HEK293 (cell line): ENCODE measurements at regions not wholly inside any gene's neighbourhood (a gene's known extent, or its start where the extent isn't known, plus 50 kb on each side); places are given as distances from the start of the nearest gene placed in this dataset.
"Not testable (repeated sequence)": the region's sequence is repeated elsewhere in the genome, so short reads cannot be mapped to it uniquely, and the experiment has no call there.

Experiments used
- CTCF ChIA-PET: fragments of 350-600 bp; formaldehyde crosslinking; extraction: SDS; loops from one replicate; lab custom pipeline; 2021; ENCODE audit warnings: antibody characterized with exemption; lab: Yijun Ruan, JAX
- POLR2A ChIA-PET: fragments of 300-600 bp; formaldehyde crosslinking; extraction: SDS; loops from one replicate; lab custom pipeline; 2020; ENCODE audit warnings: antibody characterized with exemption, inconsistent platforms; lab: Yijun Ruan, JAX
- H3K27ac ChIP-seq: fragments of 200-500 bp; sonication (Bioruptor generic); 2 replicates; pipeline ENCODE4 v1.5.1; 2014; ENCODE audit warnings: low read depth, low read length, control low read depth, inconsistent platforms; ENCODE audit errors: extremely low read depth
- H3K36me3 ChIP-seq, 2 experiments: fragments of 200-500 bp in 1 of 2; sonication (Bioruptor generic) in 1 of 2; 1 replicate in 1 of 2; 2 replicates in 1 of 2; pipeline ENCODE4 v1.5.1; 2014 to 2017; ENCODE audit warnings: inconsistent platforms in 2 of 2, low read length in 2 of 2; ENCODE audit not compliant: control insufficient read depth in 2 of 2, insufficient read depth in 1 of 2
- H3K4me1 ChIP-seq: fragments of 200-500 bp; sonication (Bioruptor generic); 2 replicates; pipeline ENCODE4 v1.5.1; 2014; ENCODE audit warnings: mild to moderate bottlenecking, low read length, inconsistent platforms; ENCODE audit not compliant: control insufficient read depth, insufficient read depth
- H3K4me3 ChIP-seq: 2 replicates; pipeline ENCODE4 v1.5.1; 2011; ENCODE audit warnings: low read depth, mild to moderate bottlenecking, control low read depth, low read length, moderate library complexity
- H3K9me3 ChIP-seq: fragments of 200-500 bp; sonication (Bioruptor generic); 2 replicates; pipeline ENCODE4 v1.5.1; 2014; ENCODE audit warnings: low read depth, low read length, inconsistent platforms; ENCODE audit not compliant: control insufficient read depth, insufficient read depth
- KLF16 ChIP-seq: fragments of 450-650 bp; formaldehyde crosslinking; IDR thresholded peaks from 2 replicates; pipeline ENCODE4 v1.5.1; 2017; ENCODE audit warnings: missing biosample characterization, missing genetic modification characterization
- MYNN ChIP-seq: fragments of 450-650 bp; formaldehyde crosslinking; IDR thresholded peaks from 2 replicates; pipeline ENCODE4 v1.5.1; 2016; ENCODE audit warnings: missing biosample characterization, missing genetic modification characterization, borderline replicate concordance
- MZF1 ChIP-seq: fragments of 450-650 bp; formaldehyde crosslinking; IDR thresholded peaks from 2 replicates; pipeline ENCODE4 v1.5.1; 2017; ENCODE audit warnings: missing biosample characterization, missing genetic modification characterization, borderline replicate concordance
- RBAK ChIP-seq: fragments of 450-650 bp; formaldehyde crosslinking; IDR thresholded peaks from 2 replicates; pipeline ENCODE4 v1.5.1; 2016; ENCODE audit warnings: missing biosample characterization, missing genetic modification characterization
- SCRT1 ChIP-seq: fragments of 450-650 bp; formaldehyde crosslinking; IDR thresholded peaks from 2 replicates; pipeline ENCODE4 v1.5.1; 2016; ENCODE audit warnings: missing biosample characterization, missing genetic modification characterization, borderline replicate concordance
- SP2 ChIP-seq: fragments of 450-650 bp; formaldehyde crosslinking; IDR thresholded peaks from 2 replicates; pipeline ENCODE4 v1.5.1; 2016; ENCODE audit warnings: missing biosample characterization, missing genetic modification characterization
- SP3 ChIP-seq: fragments of 450-650 bp; formaldehyde crosslinking; IDR thresholded peaks from 2 replicates; pipeline ENCODE4 v1.5.1; 2016; ENCODE audit warnings: missing biosample characterization, missing genetic modification characterization
- ZBTB17 ChIP-seq: fragments of 450-650 bp; formaldehyde crosslinking; IDR thresholded peaks from 2 replicates; pipeline ENCODE4 v1.5.1; 2016; ENCODE audit warnings: missing biosample characterization, missing genetic modification characterization
- ZBTB20 ChIP-seq: fragments of 450-650 bp; formaldehyde crosslinking; IDR thresholded peaks from 2 replicates; pipeline ENCODE4 v1.5.1; 2016; ENCODE audit warnings: missing biosample characterization, missing genetic modification characterization
- ZNF132 ChIP-seq: fragments of 450-650 bp; formaldehyde crosslinking; IDR thresholded peaks from 2 replicates; pipeline ENCODE4 v1.5.1; 2017; ENCODE audit warnings: missing biosample characterization, missing genetic modification characterization, borderline replicate concordance
- ZNF184 ChIP-seq: fragments of 450-650 bp; IDR thresholded peaks from 2 replicates; pipeline ENCODE4 v1.5.1; 2018; ENCODE audit warnings: missing biosample characterization, mild to moderate bottlenecking, missing genetic modification characterization
- ZNF202 ChIP-seq: fragments of 450-650 bp; formaldehyde crosslinking; IDR thresholded peaks from 2 replicates; pipeline ENCODE4 v1.5.1; 2016; ENCODE audit warnings: missing biosample characterization, missing genetic modification characterization, borderline replicate concordance
- ZNF221 ChIP-seq: fragments of 450-650 bp; formaldehyde crosslinking; IDR thresholded peaks from 2 replicates; pipeline ENCODE4 v1.5.1; 2017; ENCODE audit warnings: missing biosample characterization, missing genetic modification characterization, borderline replicate concordance
- ZNF274 ChIP-seq, 2 experiments: fragments of 200-500 bp in 1 of 2; fragments of 450-650 bp in 1 of 2; sonication (Bioruptor generic) in 1 of 2; formaldehyde crosslinking in 1 of 2; IDR thresholded peaks; 2 replicates each; pipeline versions ENCODE4 v1.5.1 to v1.6.1; 2014 to 2016; ENCODE audit warnings: borderline replicate concordance in 1 of 2, inconsistent platforms in 1 of 2, low read length in 1 of 2, missing biosample characterization in 1 of 2, missing genetic modification characterization in 1 of 2
- ZNF341 ChIP-seq: fragments of 450-650 bp; formaldehyde crosslinking; IDR thresholded peaks from 2 replicates; pipeline ENCODE4; 2016; ENCODE audit warnings: low read depth, missing biosample characterization, missing genetic modification characterization
- ZNF513 ChIP-seq: fragments of 450-650 bp; IDR thresholded peaks from 2 replicates; pipeline ENCODE4 v1.5.1; 2018; ENCODE audit warnings: missing biosample characterization, missing genetic modification characterization
- ZNF544 ChIP-seq: fragments of 450-650 bp; formaldehyde crosslinking; IDR thresholded peaks from 2 replicates; pipeline ENCODE4 v1.5.0; 2017; ENCODE audit warnings: missing biosample characterization, missing genetic modification characterization
- ZNF585B ChIP-seq: fragments of 450-650 bp; formaldehyde crosslinking; IDR thresholded peaks from 2 replicates; pipeline ENCODE4 v1.5.1; 2016; ENCODE audit warnings: missing biosample characterization, missing genetic modification characterization
- ZNF626 ChIP-seq: fragments of 450-650 bp; sonication (Bioruptor Pico); formaldehyde crosslinking; IDR thresholded peaks from 2 replicates; pipeline ENCODE4 v1.5.1; 2018; ENCODE audit warnings: missing biosample characterization, missing genetic modification characterization, inconsistent platforms
- ZNF629 ChIP-seq: fragments of 450-650 bp; formaldehyde crosslinking; IDR thresholded peaks from 2 replicates; pipeline ENCODE4 v1.5.1; 2017; ENCODE audit warnings: missing biosample characterization, missing genetic modification characterization
- ZNF654 ChIP-seq: fragments of 450-650 bp; formaldehyde crosslinking; IDR thresholded peaks from 2 replicates; pipeline ENCODE4 v1.5.1; 2016; ENCODE audit warnings: low read depth, missing biosample characterization, missing genetic modification characterization
- ZNF747 ChIP-seq: fragments of 450-650 bp; formaldehyde crosslinking; IDR thresholded peaks from 2 replicates; pipeline ENCODE4 v1.5.1; 2016; ENCODE audit warnings: missing biosample characterization, missing genetic modification characterization
- ZNF76 ChIP-seq: fragments of 450-650 bp; formaldehyde crosslinking; IDR thresholded peaks from 2 replicates; pipeline ENCODE4; 2016; ENCODE audit warnings: low read depth, missing biosample characterization, missing genetic modification characterization, borderline replicate concordance
- ZSCAN23 ChIP-seq: fragments of 450-650 bp; formaldehyde crosslinking; IDR thresholded peaks from 2 replicates; pipeline ENCODE4 v1.5.1; 2016; ENCODE audit warnings: missing biosample characterization, missing genetic modification characterization
- TF ChIP-seq, protein P1 (sequence below): fragments of 450-650 bp; formaldehyde crosslinking; IDR thresholded peaks from 2 replicates; pipeline ENCODE4 v1.5.1; 2016; ENCODE audit warnings: missing biosample characterization, missing genetic modification characterization
- TF ChIP-seq, protein P2 (sequence below): fragments of 450-650 bp; formaldehyde crosslinking; optimal IDR thresholded peaks from 2 replicates; pipeline ENCODE3; 2016; ENCODE audit warnings: missing biosample characterization, mild to moderate bottlenecking, missing genetic modification characterization

DNA sequence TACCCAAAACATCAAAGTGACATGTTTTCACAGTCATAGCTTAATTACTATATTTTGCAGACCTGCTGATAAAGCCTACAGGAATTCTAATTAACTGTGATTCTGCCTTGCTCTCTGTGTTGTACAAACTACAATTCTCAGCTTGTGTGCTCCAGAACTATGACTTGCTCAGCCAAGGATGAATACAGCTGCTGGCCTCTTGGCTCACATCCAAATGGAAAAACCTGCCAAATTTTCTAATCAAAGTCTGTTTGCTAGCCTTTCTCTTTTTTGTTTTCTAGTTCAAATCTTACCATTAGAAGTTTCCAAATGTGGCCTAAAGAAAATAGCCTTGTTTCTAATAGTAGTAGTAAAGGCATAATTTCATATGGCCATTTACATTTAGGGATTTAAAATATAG lies 1176.8 kb downstream of the FAM133A start:
- no peaks in the 10 kb centered on the region; the same call in 1 of the 2 replicates for H3K9me3 ChIP-seq
- POLR2A ChIA-PET: no interaction called here
- TF ChIP-seq ZNF654: no peak
- TF ChIP-seq ZNF626: no peak
- TF ChIP-seq RBAK (tag by site-specific recombination): no peak
- no peak for TF ChIP-seq MZF1
- TF ChIP-seq KLF16 (tag by site-specific recombination): no peak
- no peak for TF ChIP-seq ZNF629 (tag by site-specific recombination)
- TF ChIP-seq ZNF76 (tag by site-specific recombination): no peak
- TF ChIP-seq MYNN (tag by site-specific recombination): no peak
- TF ChIP-seq ZNF221 (tag by site-specific recombination): no peak
- TF ChIP-seq ZNF544 (tag by site-specific recombination): no peak
- TF ChIP-seq, protein P1, sequence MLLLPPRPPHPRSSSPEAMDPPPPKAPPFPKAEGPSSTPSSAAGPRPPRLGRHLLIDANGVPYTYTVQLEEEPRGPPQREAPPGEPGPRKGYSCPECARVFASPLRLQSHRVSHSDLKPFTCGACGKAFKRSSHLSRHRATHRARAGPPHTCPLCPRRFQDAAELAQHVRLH (tag by site-specific recombination): no peak
- TF ChIP-seq ZNF132 (tag by site-specific recombination): no peak
- TF ChIP-seq SCRT1 (tag by site-specific recombination): no peak
- H3K4me3 ChIP-seq: no peak overlapping the region
- H3K27ac ChIP-seq: no peak overlapping the region
- CTCF ChIA-PET: no interaction called here
- no peaks in the 10 kb centered on the region for H3K36me3 ChIP-seq
- no peaks in the 10 kb centered on the region for H3K4me1 ChIP-seq

DNA sequence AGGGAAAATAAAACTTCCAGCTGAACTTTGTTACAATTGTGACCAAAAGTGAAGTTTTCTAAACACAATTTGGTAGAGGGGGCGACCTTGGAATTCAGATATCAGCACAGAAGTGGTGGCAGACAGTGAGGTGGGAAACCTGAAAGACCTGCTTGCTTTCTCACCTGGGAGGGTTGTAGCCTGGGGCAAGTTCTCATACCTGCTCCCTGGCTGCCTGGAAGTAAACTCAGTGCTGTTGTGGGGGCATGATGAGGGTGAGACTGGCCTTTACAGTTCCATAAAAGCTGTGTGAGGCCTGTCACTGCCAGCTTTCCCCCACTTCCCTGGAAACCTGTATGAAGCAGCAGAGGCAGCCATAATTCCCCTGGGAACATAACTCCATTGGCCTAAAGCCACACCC lies 1180.2 kb downstream of the FAM133A start:
- no peak for TF ChIP-seq ZBTB17 (tag by site-specific recombination)
- TF ChIP-seq ZSCAN23 (tag by site-specific recombination): no peak
- no peak for TF ChIP-seq ZNF274 (IDR thresholded peaks at IDR 0.05; ENCODE audit: low read length)
- TF ChIP-seq ZNF274 (tag by site-specific recombination; IDR thresholded peaks at IDR 0.05; ENCODE audit: borderline replicate concordance): no peak
- no peak for TF ChIP-seq SP3 (tag by site-specific recombination)
- TF ChIP-seq ZNF585B (tag by site-specific recombination): no peak
- TF ChIP-seq ZNF202 (tag by site-specific recombination): no peak
- no peak for TF ChIP-seq ZNF513
- no peak for TF ChIP-seq ZNF747 (tag by site-specific recombination)
- no peak for TF ChIP-seq SP2 (tag by site-specific recombination)
- no peak for TF ChIP-seq ZNF184 (tag by site-specific recombination)
- TF ChIP-seq, all 188 proteins: peak for 0
- Histone ChIP-seq H3K9me3 (no peaks in the 10 kb centered on the region; the same call in 1 of the 2 replicates), H3K4me1 (no peaks in the 10 kb centered on the region), H3K27ac (no peak overlapping the region), H3K4me3 (no peak overlapping the region), H3K36me3 (no peaks in the 10 kb centered on the region)
- ChIA-PET POLR2A (no interaction called here), CTCF (interaction anchor here (1.4 kb wide), 1 partner anchor 222 kb away, joined by 4 read pairs; no protein-coding TSS in a partner anchor)

DNA sequence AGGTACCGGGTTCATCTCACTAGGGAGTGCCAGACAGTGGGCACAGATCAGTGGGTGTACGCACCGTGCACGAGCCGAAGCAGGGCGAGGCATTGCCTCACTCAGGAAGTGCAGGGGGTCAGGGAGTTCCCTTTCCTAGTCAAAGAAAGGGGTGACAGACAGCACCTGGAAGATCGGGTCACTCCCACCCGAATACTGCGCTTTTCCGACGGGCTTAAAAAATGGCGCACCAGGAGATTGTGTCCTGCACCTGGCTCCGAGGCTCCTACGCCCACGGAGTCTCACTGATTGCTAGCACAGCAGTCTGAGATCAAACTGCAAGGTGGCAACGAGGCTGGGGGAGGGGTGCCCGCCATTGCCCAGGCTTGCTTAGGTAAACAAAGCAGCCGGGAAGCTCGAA lies 1188.5 kb downstream of the FAM133A start:
- CTCF ChIA-PET, POLR2A ChIA-PET: not testable (repeated sequence)
- TF ChIP-seq ZBTB20 (tag by site-specific recombination) (0 out of 2 replicates have a peak, but pooled peaks have one; percentile 13), ZNF341 (tag by site-specific recombination) (peak; percentile 58)
- TF ChIP-seq, protein P2, sequence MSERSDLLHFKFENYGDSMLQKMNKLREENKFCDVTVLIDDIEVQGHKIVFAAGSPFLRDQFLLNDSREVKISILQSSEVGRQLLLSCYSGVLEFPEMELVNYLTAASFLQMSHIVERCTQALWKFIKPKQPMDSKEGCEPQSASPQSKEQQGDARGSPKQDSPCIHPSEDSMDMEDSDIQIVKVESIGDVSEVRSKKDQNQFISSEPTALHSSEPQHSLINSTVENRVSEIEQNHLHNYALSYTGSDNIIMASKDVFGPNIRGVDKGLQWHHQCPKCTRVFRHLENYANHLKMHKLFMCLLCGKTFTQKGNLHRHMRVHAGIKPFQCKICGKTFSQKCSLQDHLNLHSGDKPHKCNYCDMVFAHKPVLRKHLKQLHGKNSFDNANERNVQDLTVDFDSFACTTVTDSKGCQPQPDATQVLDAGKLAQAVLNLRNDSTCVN: peak; percentile 8
- TF ChIP-seq, all 188 proteins: peak for 3; not testable (repeated sequence) for 185
- not testable (repeated sequence) for H3K9me3 ChIP-seq, H3K27ac ChIP-seq, H3K4me3 ChIP-seq, H3K36me3 ChIP-seq, H3K4me1 ChIP-seq
